AG04450 (cell line): ENCODE measurements at regions not wholly inside any gene's neighbourhood (a gene's known extent, or its start where the extent isn't known, plus 50 kb on each side); places are given as distances from the start of the nearest gene placed in this dataset.

Experiments
- CTCF ChIA-PET: fragments of 300-600, 350-600 bp; formaldehyde crosslinking; extraction: SDS; loops from one replicate; lab custom pipeline; 2022; ENCODE audit warnings: antibody characterized with exemption, inconsistent platforms; lab: Charles Lee
- POLR2A ChIA-PET: fragments of 350-600 bp; formaldehyde crosslinking; extraction: SDS; loops from one replicate; lab custom pipeline; 2021; ENCODE audit warnings: antibody characterized with exemption, inconsistent platforms; lab: Yijun Ruan, JAX
- DNase-seq: peaks from one replicate; pipeline ENCODE4 v3.0.0-alpha.2; 2011; ENCODE audit warnings: low read depth, low spot score
- H3K27ac ChIP-seq: one replicate; pipeline ENCODE4 v1.5.1; 2012; ENCODE audit warnings: low read depth, low read length, control low read depth
- H3K27me3 ChIP-seq: one replicate; pipeline ENCODE4 v1.6.0; 2012; ENCODE audit warnings: low read length; ENCODE audit not compliant: control insufficient read depth, insufficient read depth
- H3K4me3 ChIP-seq: 2 replicates; pipeline ENCODE4 v1.5.1; 2011; ENCODE audit warnings: mild to moderate bottlenecking, low read depth, low read length, control low read depth
- H3K9me3 ChIP-seq: 2 replicates; pipeline ENCODE4 v1.5.1; 2012; ENCODE audit warnings: low read length; ENCODE audit not compliant: control insufficient read depth, insufficient read depth
- TF ChIP-seq, protein P1 (sequence below): IDR thresholded peaks from 2 replicates; pipeline ENCODE4 v1.5.1; 2011; ENCODE audit warnings: low read depth, low read length, control low read depth, inconsistent platforms

GRCh38 chr14:76304536-76305267, 71.2 kb upstream of the ESRRB start:
- H3K9me3 ChIP-seq = no peaks in the 10 kb centered on the region
- no peak overlapping the region for H3K4me3 ChIP-seq
- ChIA-PET CTCF (no interaction called here), POLR2A (no interaction called here)
- peaks cover 7% of the 10 kb centered on the region for H3K27me3 ChIP-seq
- DNase-seq = no peak
- TF ChIP-seq, protein P1, sequence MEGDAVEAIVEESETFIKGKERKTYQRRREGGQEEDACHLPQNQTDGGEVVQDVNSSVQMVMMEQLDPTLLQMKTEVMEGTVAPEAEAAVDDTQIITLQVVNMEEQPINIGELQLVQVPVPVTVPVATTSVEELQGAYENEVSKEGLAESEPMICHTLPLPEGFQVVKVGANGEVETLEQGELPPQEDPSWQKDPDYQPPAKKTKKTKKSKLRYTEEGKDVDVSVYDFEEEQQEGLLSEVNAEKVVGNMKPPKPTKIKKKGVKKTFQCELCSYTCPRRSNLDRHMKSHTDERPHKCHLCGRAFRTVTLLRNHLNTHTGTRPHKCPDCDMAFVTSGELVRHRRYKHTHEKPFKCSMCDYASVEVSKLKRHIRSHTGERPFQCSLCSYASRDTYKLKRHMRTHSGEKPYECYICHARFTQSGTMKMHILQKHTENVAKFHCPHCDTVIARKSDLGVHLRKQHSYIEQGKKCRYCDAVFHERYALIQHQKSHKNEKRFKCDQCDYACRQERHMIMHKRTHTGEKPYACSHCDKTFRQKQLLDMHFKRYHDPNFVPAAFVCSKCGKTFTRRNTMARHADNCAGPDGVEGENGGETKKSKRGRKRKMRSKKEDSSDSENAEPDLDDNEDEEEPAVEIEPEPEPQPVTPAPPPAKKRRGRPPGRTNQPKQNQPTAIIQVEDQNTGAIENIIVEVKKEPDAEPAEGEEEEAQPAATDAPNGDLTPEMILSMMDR = no peak
- H3K27ac ChIP-seq = no peak overlapping the region

GRCh38 chr14:76305268-76305826, 70.6 kb upstream of the ESRRB start:
- no peak overlapping the region for H3K27ac ChIP-seq
- ChIA-PET CTCF (no interaction called here), POLR2A (no interaction called here)
- H3K4me3 ChIP-seq = no peak overlapping the region
- H3K9me3 ChIP-seq = no peaks in the 10 kb centered on the region
- no peak for DNase-seq
- H3K27me3 ChIP-seq = peaks cover 13% of the 10 kb centered on the region
- TF ChIP-seq, protein P1 = no peak

GRCh38 chr14:76306131-76306530, 69.8 kb upstream of the ESRRB start:
- Histone ChIP-seq H3K27me3 (peaks cover 21% of the 10 kb centered on the region), H3K4me3 (no peak overlapping the region), H3K9me3 (no peaks in the 10 kb centered on the region), H3K27ac (no peak overlapping the region)
- DNase-seq = no peak
- TF ChIP-seq, protein P1 = no peak
- POLR2A ChIA-PET = no interaction called here
- CTCF ChIA-PET = no interaction called here

DNA sequence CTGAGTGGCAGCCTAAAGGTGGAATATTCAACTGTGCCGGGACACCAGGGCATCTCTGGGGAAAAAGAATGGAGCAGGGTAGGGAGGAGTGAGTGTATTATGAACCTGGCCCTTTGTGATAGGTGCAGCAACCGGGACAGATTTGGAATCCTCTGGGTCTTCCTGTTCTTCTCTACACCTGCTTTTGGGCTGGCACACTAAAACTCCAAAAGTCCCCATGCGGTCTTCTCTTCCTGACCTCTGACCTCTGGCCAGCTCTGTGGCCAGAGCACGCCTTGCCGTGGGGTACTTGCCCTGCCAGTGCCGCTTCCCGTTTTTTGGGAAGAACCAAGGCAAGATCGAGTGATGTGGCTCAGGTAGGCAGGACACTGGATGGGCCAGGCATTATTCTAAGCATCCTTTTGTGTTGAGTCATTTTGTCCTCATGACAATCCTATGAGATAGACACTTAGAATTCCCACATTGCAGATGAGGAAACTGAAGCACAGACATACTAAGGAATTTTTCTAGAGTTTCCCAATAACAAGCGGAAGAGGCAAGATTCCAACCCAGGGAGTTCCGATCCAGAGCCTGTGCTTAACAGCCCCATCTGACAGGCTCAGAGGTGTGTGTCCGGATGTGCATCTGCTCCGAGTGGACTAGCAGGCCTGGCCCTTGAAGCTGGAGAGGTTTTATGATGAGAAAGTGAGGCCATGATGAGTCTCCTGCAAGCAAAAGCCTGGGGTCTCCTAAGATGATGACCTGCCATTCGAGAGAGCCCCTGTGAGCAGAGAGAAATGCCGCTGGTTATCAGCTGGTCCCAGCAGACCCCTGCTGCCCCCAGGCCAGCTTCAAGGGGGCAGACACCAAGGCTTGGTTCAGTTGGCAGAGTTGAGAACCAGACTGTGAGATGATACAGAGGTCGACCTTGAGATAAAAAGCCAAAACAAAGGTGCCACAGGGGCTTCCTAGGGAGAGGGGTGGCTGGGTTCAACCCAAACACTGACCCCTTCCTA, 67.9 kb upstream of the ESRRB start:
- CTCF ChIA-PET = no interaction called here
- Histone ChIP-seq H3K4me3 (no peak overlapping the region), H3K27me3 (peaks cover 24% of the 10 kb centered on the region), H3K9me3 (no peaks in the 10 kb centered on the region), H3K27ac (no peak overlapping the region)
- POLR2A ChIA-PET = no interaction called here
- TF ChIP-seq, protein P1 = no peak
- no peak for DNase-seq
